ENCODE measurements at regions not wholly inside any gene's neighbourhood (a gene's known extent, or its start where the extent isn't known, plus 50 kb on each side); places are given as distances from the start of the nearest gene placed in this dataset.

DNA sequence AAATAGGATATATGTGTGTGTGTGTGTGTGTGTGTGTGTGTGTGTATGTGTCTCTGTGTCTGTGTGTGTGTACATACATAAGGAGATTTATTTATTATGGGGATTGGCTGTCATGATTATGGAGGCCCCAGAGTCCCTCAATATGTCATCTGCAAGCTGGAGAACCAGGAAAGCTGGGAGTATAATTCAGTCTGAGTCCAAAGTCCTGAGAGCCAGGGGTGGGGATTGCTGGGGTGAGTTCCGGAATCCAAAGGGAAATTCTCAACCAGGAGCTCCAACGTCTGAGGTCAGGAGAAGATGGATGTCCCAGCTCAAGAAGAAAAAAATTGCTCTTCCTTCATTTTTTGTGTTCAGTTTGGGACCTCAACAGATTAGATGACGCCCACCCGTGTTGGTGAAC is 50.7 kb upstream of the PLPP4 start:
- Histone ChIP-seq H3K4me3 (replicated peaks; ENCODE audit: insufficient read depth, low read length) (no peak overlapping the region), H3K27me3 (ENCODE audit: insufficient read depth, poor library complexity, severe bottlenecking) (no peaks in the 10 kb centered on the region), H3K27ac (replicated peaks) (no peak overlapping the region)
- TF ChIP-seq, protein P1, sequence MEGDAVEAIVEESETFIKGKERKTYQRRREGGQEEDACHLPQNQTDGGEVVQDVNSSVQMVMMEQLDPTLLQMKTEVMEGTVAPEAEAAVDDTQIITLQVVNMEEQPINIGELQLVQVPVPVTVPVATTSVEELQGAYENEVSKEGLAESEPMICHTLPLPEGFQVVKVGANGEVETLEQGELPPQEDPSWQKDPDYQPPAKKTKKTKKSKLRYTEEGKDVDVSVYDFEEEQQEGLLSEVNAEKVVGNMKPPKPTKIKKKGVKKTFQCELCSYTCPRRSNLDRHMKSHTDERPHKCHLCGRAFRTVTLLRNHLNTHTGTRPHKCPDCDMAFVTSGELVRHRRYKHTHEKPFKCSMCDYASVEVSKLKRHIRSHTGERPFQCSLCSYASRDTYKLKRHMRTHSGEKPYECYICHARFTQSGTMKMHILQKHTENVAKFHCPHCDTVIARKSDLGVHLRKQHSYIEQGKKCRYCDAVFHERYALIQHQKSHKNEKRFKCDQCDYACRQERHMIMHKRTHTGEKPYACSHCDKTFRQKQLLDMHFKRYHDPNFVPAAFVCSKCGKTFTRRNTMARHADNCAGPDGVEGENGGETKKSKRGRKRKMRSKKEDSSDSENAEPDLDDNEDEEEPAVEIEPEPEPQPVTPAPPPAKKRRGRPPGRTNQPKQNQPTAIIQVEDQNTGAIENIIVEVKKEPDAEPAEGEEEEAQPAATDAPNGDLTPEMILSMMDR (IDR thresholded peaks at IDR 0.05; ENCODE audit: insufficient read depth, low read length): no peak
- TF ChIP-seq, protein P2, sequence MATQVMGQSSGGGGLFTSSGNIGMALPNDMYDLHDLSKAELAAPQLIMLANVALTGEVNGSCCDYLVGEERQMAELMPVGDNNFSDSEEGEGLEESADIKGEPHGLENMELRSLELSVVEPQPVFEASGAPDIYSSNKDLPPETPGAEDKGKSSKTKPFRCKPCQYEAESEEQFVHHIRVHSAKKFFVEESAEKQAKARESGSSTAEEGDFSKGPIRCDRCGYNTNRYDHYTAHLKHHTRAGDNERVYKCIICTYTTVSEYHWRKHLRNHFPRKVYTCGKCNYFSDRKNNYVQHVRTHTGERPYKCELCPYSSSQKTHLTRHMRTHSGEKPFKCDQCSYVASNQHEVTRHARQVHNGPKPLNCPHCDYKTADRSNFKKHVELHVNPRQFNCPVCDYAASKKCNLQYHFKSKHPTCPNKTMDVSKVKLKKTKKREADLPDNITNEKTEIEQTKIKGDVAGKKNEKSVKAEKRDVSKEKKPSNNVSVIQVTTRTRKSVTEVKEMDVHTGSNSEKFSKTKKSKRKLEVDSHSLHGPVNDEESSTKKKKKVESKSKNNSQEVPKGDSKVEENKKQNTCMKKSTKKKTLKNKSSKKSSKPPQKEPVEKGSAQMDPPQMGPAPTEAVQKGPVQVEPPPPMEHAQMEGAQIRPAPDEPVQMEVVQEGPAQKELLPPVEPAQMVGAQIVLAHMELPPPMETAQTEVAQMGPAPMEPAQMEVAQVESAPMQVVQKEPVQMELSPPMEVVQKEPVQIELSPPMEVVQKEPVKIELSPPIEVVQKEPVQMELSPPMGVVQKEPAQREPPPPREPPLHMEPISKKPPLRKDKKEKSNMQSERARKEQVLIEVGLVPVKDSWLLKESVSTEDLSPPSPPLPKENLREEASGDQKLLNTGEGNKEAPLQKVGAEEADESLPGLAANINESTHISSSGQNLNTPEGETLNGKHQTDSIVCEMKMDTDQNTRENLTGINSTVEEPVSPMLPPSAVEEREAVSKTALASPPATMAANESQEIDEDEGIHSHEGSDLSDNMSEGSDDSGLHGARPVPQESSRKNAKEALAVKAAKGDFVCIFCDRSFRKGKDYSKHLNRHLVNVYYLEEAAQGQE (IDR thresholded peaks at IDR 0.05; ENCODE audit: insufficient replicate concordance, low read depth): no peak
- TF ChIP-seq SPI1 (IDR thresholded peaks at IDR 0.05; ENCODE audit: borderline replicate concordance, low read depth) (no peak), POLR2AphosphoS5 (IDR thresholded peaks at IDR 0.05; ENCODE audit: low read depth) (no peak), GABPA (IDR thresholded peaks at IDR 0.05; ENCODE audit: low read depth) (no peak)
- no peak for DNase-seq (ENCODE audit: low read depth in 1 of 2, low spot score in 1 of 2)

All from HL-60 (cell line).